Mesothelial cell of epicardium (in vitro differentiated cells): ENCODE measurements at regions not wholly inside any gene's neighbourhood (a gene's known extent, or its start where the extent isn't known, plus 50 kb on each side); places are given as distances from the start of the nearest gene placed in this dataset.

ENCODE experiments used
- DNase-seq, 2 experiments: peaks; one replicate each; pipeline ENCODE4 v3.0.0; 2021; ENCODE audit warnings: low spot score in 2 of 2; ENCODE audit not compliant: unreplicated experiment in 2 of 2
- H3K27ac Mint-ChIP-seq: 2 replicates; pipeline ENCODE4 v1.8.0; 2021; ENCODE audit warnings: mixed read lengths
- H3K27me3 Mint-ChIP-seq: 2 replicates; pipeline ENCODE4 v1.8.0; 2021; ENCODE audit warnings: low read depth, mixed read lengths
- H3K36me3 Mint-ChIP-seq: 2 replicates; pipeline ENCODE4 v1.8.0; 2021; ENCODE audit warnings: mixed read lengths
- H3K4me1 Mint-ChIP-seq: 2 replicates; pipeline ENCODE4 v1.8.0; 2021; ENCODE audit warnings: mixed read lengths
- H3K4me3 Mint-ChIP-seq: 2 replicates; pipeline ENCODE4 v1.8.0; 2021; ENCODE audit warnings: mild to moderate bottlenecking, moderate library complexity, mixed read lengths
- H3K9me3 Mint-ChIP-seq: 2 replicates; pipeline ENCODE4 v1.8.0; 2021; ENCODE audit warnings: mixed read lengths
- CTCF ChIP-seq: fragments of 200-600 bp; sonication (generic); IDR thresholded peaks from one replicate; pipeline ENCODE4 v1.5.0; 2021; ENCODE audit warnings: antibody characterized with exemption; ENCODE audit not compliant: unreplicated experiment

- Mint-ChIP-seq H3K27me3 (no peaks in the 10 kb centered on the region), H3K4me1 (peaks cover 30% of the 10 kb centered on the region), H3K9me3 (no peaks in the 10 kb centered on the region), H3K36me3 (no peaks in the 10 kb centered on the region), H3K27ac (no peak overlapping the region), H3K4me3 (no peak overlapping the region)
- TF ChIP-seq CTCF, result no peak
- no peak for DNase-seq
Measured at GRCh38 chr1:232386721-232387510, 243.0 kb downstream of the SIPA1L2 start.

GRCh38 chr1:232386294-232386693 lies 243.6 kb downstream of the SIPA1L2 start:
- H3K9me3 Mint-ChIP-seq, result no peaks in the 10 kb centered on the region
- H3K4me1 Mint-ChIP-seq, result peaks cover 36% of the 10 kb centered on the region
- DNase-seq, result no peak
- no peaks in the 10 kb centered on the region for H3K36me3 Mint-ChIP-seq
- no peak for TF ChIP-seq CTCF
- H3K27me3 Mint-ChIP-seq, result no peaks in the 10 kb centered on the region
- H3K27ac Mint-ChIP-seq, result no peak overlapping the region
- no peak overlapping the region for H3K4me3 Mint-ChIP-seq

GRCh38 chr1:232385221-232385620 lies 244.7 kb downstream of the SIPA1L2 start:
- no peaks in the 10 kb centered on the region for H3K36me3 Mint-ChIP-seq
- H3K4me3 Mint-ChIP-seq, result no peak overlapping the region
- peaks cover 37% of the 10 kb centered on the region for H3K4me1 Mint-ChIP-seq
- no peak for DNase-seq
- TF ChIP-seq CTCF, result no peak
- H3K9me3 Mint-ChIP-seq, result no peaks in the 10 kb centered on the region
- H3K27ac Mint-ChIP-seq, result no peak overlapping the region
- no peaks in the 10 kb centered on the region for H3K27me3 Mint-ChIP-seq

- Mint-ChIP-seq H3K4me1 (peaks cover 38% of the 10 kb centered on the region), H3K36me3 (no peaks in the 10 kb centered on the region)
- no peak for DNase-seq
Measured at GRCh38 chr1:232384171-232384883, 245.6 kb downstream of the SIPA1L2 start.

GRCh38 chr1:232383455-232384123 lies 246.3 kb downstream of the SIPA1L2 start:
- no peak for TF ChIP-seq CTCF
- no peak overlapping the region for H3K4me3 Mint-ChIP-seq
- no peaks in the 10 kb centered on the region for H3K36me3 Mint-ChIP-seq
- H3K27me3 Mint-ChIP-seq, result no peaks in the 10 kb centered on the region
- H3K9me3 Mint-ChIP-seq, result no peaks in the 10 kb centered on the region
- no peak for DNase-seq
- peaks cover 44% of the 10 kb centered on the region for H3K4me1 Mint-ChIP-seq
- no peak overlapping the region for H3K27ac Mint-ChIP-seq

More at GRCh38 chr1:232384171-232384883, 245.6 kb downstream of the SIPA1L2 start:
- Mint-ChIP-seq H3K27me3 (no peaks in the 10 kb centered on the region), H3K4me3 (no peak overlapping the region), H3K27ac (no peak overlapping the region), H3K9me3 (no peaks in the 10 kb centered on the region)
- no peak for TF ChIP-seq CTCF
